ENCODE measurements at regions not wholly inside any gene's neighbourhood (a gene's known extent, or its start where the extent isn't known, plus 50 kb on each side); places are given as distances from the start of the nearest gene placed in this dataset.

- in situ Hi-C loops (cut with MboI; ENCODE audit: low sequenced_read_pairs) = no loop called here
Measured at GRCh38 chr20:21033817-21034216, 72.3 kb downstream of the LINC00237 start.

GRCh38 chr20:21031666-21032065, 74.5 kb downstream of the LINC00237 start:
- in situ Hi-C loops (cut with MboI; ENCODE audit: low sequenced_read_pairs) = no loop called here

- in situ Hi-C loops (cut with MboI; ENCODE audit: low sequenced_read_pairs) = no loop called here
Measured at GRCh38 chr20:21029341-21029740, 76.8 kb downstream of the LINC00237 start.

GRCh38 chr20:21028921-21029320, 77.2 kb downstream of the LINC00237 start:
- in situ Hi-C loops (cut with MboI; ENCODE audit: low sequenced_read_pairs) = no loop called here

- in situ Hi-C loops (cut with MboI; ENCODE audit: low sequenced_read_pairs) = no loop called here
Measured at GRCh38 chr20:21028436-21028835, 77.7 kb downstream of the LINC00237 start.

GRCh38 chr20:21027569-21027968, 78.6 kb downstream of the LINC00237 start:
- in situ Hi-C loops (cut with MboI; ENCODE audit: low sequenced_read_pairs) = no loop called here

- in situ Hi-C loops (cut with MboI; ENCODE audit: low sequenced_read_pairs) = no loop called here
Measured at GRCh38 chr20:21026951-21027350, 79.2 kb downstream of the LINC00237 start.

GRCh38 chr20:21024420-21024819, 81.7 kb downstream of the LINC00237 start:
- in situ Hi-C loops (cut with MboI; ENCODE audit: low sequenced_read_pairs) = no loop called here

- in situ Hi-C loops (cut with MboI; ENCODE audit: low sequenced_read_pairs) = no loop called here
Measured at GRCh38 chr20:21022925-21023324, 83.2 kb downstream of the LINC00237 start.

GRCh38 chr20:21021472-21021790, 84.7 kb downstream of the LINC00237 start:
- in situ Hi-C loops (cut with MboI; ENCODE audit: low sequenced_read_pairs) = no loop called here

GRCh38 chr20:21020659-21021471, 85.3 kb downstream of the LINC00237 start:
- in situ Hi-C loops (cut with MboI; ENCODE audit: low sequenced_read_pairs) = no loop called here

GRCh38 chr20:21019814-21020658, 86.1 kb downstream of the LINC00237 start:
- in situ Hi-C loops (cut with MboI; ENCODE audit: low sequenced_read_pairs) = no loop called here

- in situ Hi-C loops (cut with MboI; ENCODE audit: low sequenced_read_pairs) = no loop called here
Measured at GRCh38 chr20:21019468-21019813, 86.7 kb downstream of the LINC00237 start.

GRCh38 chr20:21018576-21018975, 87.6 kb downstream of the LINC00237 start:
- in situ Hi-C loops (cut with MboI; ENCODE audit: low sequenced_read_pairs) = no loop called here

GRCh38 chr20:21017528-21018085, 88.6 kb downstream of the LINC00237 start:
- in situ Hi-C loops (cut with MboI; ENCODE audit: low sequenced_read_pairs) = no loop called here

- in situ Hi-C loops (cut with MboI; ENCODE audit: low sequenced_read_pairs) = no loop called here
Measured at GRCh38 chr20:21016751-21017150, 89.4 kb downstream of the LINC00237 start.

GRCh38 chr20:21014528-21014927, 91.6 kb downstream of the LINC00237 start:
- in situ Hi-C loops (cut with MboI; ENCODE audit: low sequenced_read_pairs) = no loop called here

- in situ Hi-C loops (cut with MboI; ENCODE audit: low sequenced_read_pairs) = no loop called here
Measured at GRCh38 chr20:21008951-21009350, 97.2 kb downstream of the LINC00237 start.

GRCh38 chr20:21006611-21007010, 99.5 kb downstream of the LINC00237 start:
- in situ Hi-C loops (cut with MboI; ENCODE audit: low sequenced_read_pairs) = no loop called here

- in situ Hi-C loops (cut with MboI; ENCODE audit: low sequenced_read_pairs) = no loop called here
Measured at GRCh38 chr20:21004386-21005076, 101.6 kb downstream of the LINC00237 start.

GRCh38 chr20:21003902-21004301, 102.3 kb downstream of the LINC00237 start:
- in situ Hi-C loops (cut with MboI; ENCODE audit: low sequenced_read_pairs) = no loop called here
